NCI-H1092 treated with DMSO at 0.1 percent for 48 hours (cell line): ENCODE measurements at regions not wholly inside any gene's neighbourhood (a gene's known extent, or its start where the extent isn't known, plus 50 kb on each side); places are given as distances from the start of the nearest gene placed in this dataset.
"Not testable (repeated sequence)": the region's sequence is repeated elsewhere in the genome, so short reads cannot be mapped to it uniquely, and the experiment has no call there.

Experiments
- DNase-seq: peaks from one replicate; lab custom pipeline; 2025; lab: John Stamatoyannopoulos, UW

DNA sequence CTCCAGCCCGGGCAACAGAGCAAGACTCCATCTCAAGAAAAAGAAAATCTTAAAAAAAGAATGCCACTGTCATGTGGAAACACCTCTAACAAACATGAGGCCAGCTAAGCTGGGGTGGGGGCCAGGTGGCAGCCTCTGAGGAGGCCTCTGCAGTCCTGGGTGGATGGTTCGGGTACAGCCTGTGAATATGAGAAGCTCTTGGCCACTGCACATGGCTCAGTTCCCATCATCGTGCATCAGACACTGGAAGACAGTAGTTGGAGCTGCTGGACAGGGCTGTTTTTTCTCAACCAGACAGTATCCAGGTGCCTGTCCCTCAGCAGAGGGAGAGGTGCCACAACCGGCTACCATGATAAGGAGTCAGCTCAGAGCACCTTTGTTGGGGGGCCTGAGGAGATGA, 67.9 kb upstream of the PLGLB2 start:
- not testable (repeated sequence) for DNase-seq

DNA sequence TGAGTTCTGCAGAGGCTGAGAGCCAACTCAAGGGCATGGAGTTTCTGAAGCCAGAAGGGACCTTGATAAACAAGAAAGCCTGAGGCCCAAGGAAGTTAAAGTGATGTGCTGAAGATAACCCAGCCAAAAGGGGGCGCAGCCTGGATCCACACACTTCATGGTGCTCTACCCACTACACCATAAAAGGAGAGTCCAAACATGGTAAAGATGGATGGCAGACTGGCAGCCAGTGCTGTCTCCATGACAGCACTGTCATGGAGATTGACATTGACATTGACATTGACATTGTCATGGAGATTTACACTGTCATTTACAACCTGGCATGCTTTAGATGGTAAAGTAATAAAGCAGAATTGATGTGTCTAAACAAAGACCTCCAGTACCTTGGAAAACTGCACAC, 67.2 kb upstream of the PLGLB2 start:
- DNase-seq = not testable (repeated sequence)

DNA sequence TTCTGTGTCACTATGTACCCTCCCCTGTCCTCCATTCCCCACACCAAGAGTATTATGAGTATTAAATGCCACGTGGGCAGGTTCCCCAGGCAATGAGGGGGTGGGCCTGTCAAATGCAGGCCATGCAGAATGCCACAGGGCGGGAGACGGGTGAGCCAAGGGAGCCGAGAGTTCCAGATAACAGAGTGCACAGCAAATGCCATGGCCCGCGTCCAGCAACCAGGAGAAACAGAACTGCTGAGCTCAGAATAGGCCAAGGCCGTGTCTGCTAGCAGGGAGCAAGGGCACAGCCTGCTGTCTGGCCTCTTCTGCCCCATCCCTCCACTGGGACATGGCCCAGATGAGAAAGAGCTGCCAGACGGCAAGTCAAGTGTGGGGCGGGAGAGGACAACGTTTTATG, 64.4 kb upstream of the PLGLB2 start:
- not testable (repeated sequence) for DNase-seq

DNA sequence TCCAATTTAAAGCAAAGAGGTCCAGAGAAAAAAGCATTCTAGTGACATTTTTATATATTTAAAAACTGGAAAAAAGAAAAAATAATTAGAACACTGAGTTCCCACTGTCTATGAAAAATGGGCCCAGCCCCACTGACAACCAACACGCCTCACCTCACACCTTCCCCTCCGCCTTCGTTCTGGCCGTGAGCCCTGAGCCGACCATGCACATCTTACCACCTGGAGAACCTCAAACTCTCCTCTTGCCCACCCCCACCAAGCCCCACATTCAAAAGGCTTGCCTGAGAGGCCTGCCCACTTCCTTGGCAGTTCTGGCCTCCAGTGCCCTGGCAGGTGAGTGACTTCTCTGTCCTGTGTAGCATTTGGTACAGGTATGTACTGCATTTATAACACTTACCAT, 63.9 kb upstream of the PLGLB2 start:
- not testable (repeated sequence) for DNase-seq

DNA sequence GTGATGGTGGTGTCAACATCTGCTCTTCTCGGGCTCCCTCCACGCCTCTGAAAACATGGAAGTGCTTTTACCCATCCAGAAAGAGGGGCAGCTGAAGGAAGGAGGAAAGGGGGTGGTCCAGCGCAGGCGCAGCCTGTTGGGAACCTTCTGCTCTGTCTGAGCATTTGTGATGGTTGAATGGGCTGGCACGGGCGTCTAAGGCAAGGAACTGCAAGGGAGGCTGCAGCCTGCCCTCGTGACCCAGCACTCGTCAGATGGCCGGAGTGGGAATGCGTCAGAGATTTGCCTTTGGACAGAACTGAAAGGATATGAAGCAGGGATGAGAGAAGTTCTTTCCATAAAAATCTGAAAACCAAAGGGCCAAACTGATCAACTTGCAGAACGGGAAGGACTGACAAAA, 62.3 kb upstream of the PLGLB2 start:
- DNase-seq = not testable (repeated sequence)

DNA sequence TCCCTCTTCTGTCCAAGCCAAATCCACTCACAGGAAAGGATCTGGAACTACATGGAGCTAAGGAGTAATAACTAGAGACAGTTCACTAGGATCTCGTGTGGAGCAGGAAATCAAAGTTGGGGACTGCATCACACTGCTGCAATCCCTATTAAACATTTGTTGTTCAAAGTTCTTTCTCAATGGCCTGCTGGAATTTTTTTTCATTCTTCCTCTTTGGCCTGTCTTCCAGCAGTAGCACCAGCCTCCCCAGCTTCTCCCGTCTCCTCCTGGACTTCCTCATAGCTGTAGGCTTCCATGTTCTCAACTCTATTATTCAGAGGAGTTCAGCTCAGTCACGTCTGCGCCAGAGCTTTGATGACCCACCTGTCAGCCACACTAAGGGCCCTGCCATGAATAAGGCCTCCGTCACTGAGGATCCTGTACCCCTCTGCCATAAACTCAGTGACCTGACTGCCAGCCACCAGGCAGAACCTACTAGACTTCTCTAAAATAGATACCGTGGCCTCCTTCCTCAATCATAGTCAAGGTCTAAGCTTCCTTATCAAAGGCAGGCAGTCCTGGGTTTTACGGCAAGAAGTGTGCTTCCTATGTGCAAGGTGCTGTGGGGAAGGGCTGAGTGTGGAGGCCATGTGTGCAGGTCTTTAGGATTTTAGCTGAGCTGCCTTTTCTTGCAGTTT, 60.9 kb upstream of the PLGLB2 start:
- DNase-seq = not testable (repeated sequence)

DNA sequence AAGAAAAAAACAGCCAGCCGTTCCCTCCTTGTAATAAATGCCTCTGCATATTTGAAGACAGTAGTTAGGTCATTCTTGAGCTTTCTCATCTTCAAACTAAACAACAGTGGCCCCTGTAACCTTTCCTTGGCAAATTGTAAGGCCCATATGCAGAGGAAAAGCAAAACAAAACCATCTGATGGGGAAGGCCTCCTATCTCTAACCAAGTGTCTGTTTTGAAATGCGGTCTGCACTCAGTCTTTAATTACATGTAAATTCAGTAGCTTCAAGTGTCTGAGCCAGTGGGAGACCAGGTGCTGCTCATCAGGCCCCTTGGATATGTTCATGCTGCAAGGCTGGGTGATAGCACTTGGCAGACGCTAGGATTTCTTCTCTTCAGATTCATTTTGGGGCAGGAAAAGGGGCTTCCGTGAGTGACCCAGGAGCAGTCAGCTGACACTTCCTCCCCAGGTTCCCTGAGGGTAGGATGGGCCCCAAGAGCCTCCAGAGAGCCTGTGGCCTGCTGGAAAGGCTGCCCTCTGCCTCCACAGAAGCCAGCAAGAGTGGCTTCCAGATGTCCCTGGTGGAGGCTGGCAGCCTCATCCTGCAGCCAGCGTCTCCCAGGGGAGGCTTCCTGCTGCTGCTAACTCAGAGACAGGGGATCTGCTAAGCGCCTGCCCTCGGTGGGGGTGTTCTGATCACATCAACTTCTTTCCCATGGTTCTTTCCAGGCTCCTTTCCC, 60.2 kb upstream of the PLGLB2 start:
- not testable (repeated sequence) for DNase-seq

DNA sequence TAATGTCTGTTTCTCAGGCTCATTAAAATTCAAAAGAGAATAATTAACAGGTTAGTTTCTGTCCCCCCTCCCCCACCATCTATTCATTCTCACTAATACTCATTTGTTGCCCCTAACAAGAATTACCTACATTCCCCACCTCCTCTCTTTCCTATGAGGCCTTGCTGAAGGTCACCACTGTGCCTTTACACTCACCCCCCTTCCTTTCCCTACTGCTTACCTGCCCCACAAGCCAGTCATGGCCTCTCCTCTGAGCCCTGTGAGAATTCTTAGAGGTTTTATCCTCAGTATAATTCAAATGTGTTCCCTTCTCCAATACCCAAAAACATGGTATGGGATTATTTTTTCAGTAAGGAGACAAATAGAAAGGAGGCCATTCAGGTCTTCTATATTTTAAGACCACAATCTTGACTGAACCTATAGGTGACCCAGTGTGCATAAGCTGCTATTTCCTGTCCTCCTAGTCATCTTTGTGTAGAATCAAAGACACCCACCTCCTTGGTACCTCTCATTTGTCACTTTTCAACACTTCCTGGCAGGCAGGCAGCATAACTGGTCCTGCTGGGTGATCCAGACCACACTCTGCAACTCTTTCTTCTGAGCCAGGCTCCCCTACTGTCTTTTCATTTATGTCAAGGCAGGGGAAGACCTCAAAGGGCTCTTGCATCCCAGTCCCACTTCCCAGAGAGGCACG, 55.8 kb upstream of the PLGLB2 start:
- not testable (repeated sequence) for DNase-seq

DNA sequence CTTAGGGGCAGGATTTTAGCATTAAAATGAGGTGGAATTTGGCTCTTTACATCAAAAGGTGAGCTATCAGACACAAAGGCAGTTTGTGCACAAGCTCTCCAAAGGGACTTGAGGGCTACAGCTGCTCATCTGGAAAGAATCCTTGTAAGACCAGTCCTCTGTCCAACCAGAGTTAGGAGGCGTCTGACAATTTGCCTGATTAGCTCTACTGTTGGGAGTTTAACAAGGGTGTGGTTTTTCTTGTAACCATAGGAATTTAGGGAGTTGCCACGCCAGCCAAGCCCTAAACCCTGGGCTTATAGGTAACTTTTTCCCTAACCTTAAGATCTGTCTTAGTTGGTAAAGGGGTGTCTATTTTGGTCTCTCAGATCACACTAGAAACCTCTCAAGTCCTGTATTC, 55.0 kb upstream of the PLGLB2 start:
- not testable (repeated sequence) for DNase-seq

DNA sequence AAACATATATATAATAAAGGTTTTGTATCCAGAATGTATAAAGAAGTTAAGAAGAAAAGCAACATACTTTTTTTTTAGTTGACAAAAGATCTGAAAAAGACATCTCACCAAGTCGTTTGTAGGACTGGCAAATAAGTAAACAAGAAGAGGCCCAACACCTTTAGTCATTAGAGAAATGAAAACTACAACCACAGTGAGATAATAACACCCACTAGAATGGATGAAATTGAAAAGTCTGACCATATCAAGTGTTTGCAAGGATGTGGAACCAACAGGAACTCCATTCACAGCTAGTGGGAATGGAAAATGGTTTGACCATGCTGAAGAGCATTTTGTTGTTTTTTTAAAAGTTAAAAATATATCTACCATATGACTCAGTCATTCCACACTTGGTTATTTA, 54.0 kb upstream of the PLGLB2 start:
- not testable (repeated sequence) for DNase-seq

DNA sequence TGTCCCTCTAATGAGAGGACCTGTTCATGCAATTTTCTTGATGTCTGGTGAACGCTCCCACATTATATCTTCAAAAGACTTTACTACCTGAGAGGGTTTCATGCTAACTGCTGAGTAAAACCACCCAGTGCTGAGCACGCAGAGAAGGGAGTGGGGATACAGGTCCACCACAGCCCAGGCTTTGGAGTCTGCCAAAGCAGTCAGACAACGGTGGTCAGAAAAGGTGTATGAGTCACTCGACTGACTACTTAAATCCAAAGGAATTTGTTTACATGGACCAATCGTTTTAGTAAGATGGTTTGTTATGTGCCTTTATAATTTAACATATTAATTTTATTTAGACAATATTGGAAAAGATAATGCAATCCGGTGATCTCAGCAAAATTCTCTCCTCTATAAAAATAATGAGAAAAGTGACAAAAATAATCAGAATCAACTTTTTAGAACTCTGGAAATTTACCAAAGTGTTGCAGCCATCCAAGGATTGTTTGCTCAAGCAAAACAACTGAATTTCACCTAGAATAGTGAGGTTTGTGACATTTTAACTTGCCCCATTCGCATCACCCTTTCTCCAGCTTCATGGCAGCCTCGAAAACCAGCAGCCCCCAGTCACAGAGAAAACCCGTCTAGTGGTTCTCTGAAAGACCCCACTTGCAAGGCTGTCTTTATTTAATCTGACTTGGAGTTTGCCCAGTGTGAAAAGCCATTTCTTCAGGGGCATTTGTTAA, 52.1 kb upstream of the PLGLB2 start:
- not testable (repeated sequence) for DNase-seq
